ENCODE measurements at regions not wholly inside any gene's neighbourhood (a gene's known extent, or its start where the extent isn't known, plus 50 kb on each side); places are given as distances from the start of the nearest gene placed in this dataset.

DNA sequence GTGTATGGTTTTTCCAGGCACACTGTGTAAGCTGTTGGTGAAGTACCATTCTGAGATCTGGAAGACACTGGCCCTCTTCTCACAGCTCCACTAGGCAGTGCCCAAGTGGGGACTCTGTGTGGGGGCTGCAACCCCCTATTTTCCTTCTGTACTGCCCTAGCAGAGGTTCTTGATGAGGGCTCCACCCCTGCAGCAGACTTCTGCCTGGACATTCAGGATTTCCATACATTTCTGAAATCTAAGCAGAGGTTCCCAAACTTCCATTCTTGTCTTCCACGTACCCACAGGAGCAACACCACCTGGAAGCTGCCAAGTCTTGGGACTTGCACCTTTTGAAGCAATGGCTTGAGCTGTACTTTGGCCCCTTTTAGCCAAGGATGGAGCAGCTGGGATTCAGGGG, 85.2 kb upstream of the PRMT8 start:
- TF ChIP-seq ZNF8 (CRISPR knock-in tag; IDR thresholded peaks at IDR 0.05) = no peak
- no peak for TF ChIP-seq ESRRG (CRISPR knock-in tag; IDR thresholded peaks at IDR 0.05)
- TF ChIP-seq ISL1 (CRISPR knock-in tag; IDR thresholded peaks at IDR 0.05) = no peak
- TF ChIP-seq ZFP30 (CRISPR knock-in tag; IDR thresholded peaks at IDR 0.05) = no peak
- TF ChIP-seq, protein P1, sequence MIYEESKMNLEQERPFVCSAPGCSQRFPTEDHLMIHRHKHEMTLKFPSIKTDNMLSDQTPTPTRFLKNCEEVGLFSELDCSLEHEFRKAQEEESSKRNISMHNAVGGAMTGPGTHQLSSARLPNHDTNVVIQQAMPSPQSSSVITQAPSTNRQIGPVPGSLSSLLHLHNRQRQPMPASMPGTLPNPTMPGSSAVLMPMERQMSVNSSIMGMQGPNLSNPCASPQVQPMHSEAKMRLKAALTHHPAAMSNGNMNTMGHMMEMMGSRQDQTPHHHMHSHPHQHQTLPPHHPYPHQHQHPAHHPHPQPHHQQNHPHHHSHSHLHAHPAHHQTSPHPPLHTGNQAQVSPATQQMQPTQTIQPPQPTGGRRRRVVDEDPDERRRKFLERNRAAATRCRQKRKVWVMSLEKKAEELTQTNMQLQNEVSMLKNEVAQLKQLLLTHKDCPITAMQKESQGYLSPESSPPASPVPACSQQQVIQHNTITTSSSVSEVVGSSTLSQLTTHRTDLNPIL (CRISPR knock-in tag; IDR thresholded peaks at IDR 0.05; ENCODE audit: low read depth) = no peak
- TF ChIP-seq ZNF565 (CRISPR knock-in tag; conservative IDR thresholded peaks at IDR 0.05; ENCODE audit: low read depth) = no peak
- no peak for TF ChIP-seq SNAI2 (CRISPR knock-in tag; IDR thresholded peaks at IDR 0.05)
- no peak for TF ChIP-seq OSR1 (CRISPR knock-in tag; IDR thresholded peaks at IDR 0.05)
- no peak for TF ChIP-seq RARB (CRISPR knock-in tag; IDR thresholded peaks at IDR 0.05)
- TF ChIP-seq, protein P2, sequence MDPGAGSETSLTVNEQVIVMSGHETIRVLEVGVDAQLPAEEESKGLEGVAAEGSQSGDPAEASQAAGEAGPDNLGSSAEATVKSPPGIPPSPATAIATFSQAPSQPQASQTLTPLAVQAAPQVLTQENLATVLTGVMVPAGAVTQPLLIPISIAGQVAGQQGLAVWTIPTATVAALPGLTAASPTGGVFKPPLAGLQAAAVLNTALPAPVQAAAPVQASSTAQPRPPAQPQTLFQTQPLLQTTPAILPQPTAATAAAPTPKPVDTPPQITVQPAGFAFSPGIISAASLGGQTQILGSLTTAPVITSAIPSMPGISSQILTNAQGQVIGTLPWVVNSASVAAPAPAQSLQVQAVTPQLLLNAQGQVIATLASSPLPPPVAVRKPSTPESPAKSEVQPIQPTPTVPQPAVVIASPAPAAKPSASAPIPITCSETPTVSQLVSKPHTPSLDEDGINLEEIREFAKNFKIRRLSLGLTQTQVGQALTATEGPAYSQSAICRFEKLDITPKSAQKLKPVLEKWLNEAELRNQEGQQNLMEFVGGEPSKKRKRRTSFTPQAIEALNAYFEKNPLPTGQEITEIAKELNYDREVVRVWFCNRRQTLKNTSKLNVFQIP (CRISPR knock-in tag; IDR thresholded peaks at IDR 0.05; ENCODE audit: borderline replicate concordance, low read depth) = no peak
- no peak for TF ChIP-seq CSDC2 (CRISPR knock-in tag; IDR thresholded peaks at IDR 0.05)
- TF ChIP-seq ZNF70 (CRISPR knock-in tag; IDR thresholded peaks at IDR 0.05) = no peak
- TF ChIP-seq, protein P3, sequence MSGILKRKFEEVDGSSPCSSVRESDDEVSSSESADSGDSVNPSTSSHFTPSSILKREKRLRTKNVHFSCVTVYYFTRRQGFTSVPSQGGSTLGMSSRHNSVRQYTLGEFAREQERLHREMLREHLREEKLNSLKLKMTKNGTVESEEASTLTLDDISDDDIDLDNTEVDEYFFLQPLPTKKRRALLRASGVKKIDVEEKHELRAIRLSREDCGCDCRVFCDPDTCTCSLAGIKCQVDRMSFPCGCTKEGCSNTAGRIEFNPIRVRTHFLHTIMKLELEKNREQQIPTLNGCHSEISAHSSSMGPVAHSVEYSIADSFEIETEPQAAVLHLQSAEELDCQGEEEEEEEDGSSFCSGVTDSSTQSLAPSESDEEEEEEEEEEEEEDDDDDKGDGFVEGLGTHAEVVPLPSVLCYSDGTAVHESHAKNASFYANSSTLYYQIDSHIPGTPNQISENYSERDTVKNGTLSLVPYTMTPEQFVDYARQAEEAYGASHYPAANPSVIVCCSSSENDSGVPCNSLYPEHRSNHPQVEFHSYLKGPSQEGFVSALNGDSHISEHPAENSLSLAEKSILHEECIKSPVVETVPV (CRISPR knock-in tag; IDR thresholded peaks at IDR 0.05) = no peak

Measured in SK-N-SH treated with all-trans-retinoic acid at 6 μM for 48 hours (cell line).